SU-DHL-6 (cell line): ENCODE measurements at regions not wholly inside any gene's neighbourhood (a gene's known extent, or its start where the extent isn't known, plus 50 kb on each side); places are given as distances from the start of the nearest gene placed in this dataset.

ENCODE experiments used
- H2AFZ ChIP-seq: fragments of 200-600 bp; sonication (generic); 2 replicates; pipeline ENCODE4 v1.6.1; 2014; ENCODE audit warnings: low read depth, mild to moderate bottlenecking, moderate library complexity, mixed read lengths, antibody characterized with exemption, low read length; ENCODE audit not compliant: severe bottlenecking
- H3F3A ChIP-seq: fragments of 200-600 bp; shearing (Covaris generic); 2 replicates; pipeline ENCODE4 v1.6.0; 2016; ENCODE audit warnings: antibody characterized with exemption, mild to moderate bottlenecking; ENCODE audit not compliant: insufficient read depth
- H3K27ac ChIP-seq: fragments of 200-600 bp; sonication (generic); 2 replicates; pipeline ENCODE4 v1.5.1; 2016; ENCODE audit warnings: low read depth, mild to moderate bottlenecking, low read length, moderate library complexity, mixed read lengths
- H3K27me3 ChIP-seq: fragments of 200-600 bp; sonication (generic), shearing (Covaris generic); 2 replicates; pipeline ENCODE4 v1.6.0; 2014; ENCODE audit warnings: mild to moderate bottlenecking, low read length
- H3K36me3 ChIP-seq: fragments of 200-600 bp; sonication (generic); 2 replicates; pipeline ENCODE4 v1.6.1; 2014; ENCODE audit warnings: mild to moderate bottlenecking, low read length, mixed read lengths
- H3K4me2 ChIP-seq: fragments of 300-600, 200-600 bp; shearing (Covaris generic), sonication (generic); 2 replicates; pipeline ENCODE4 v1.6.0; 2014; ENCODE audit warnings: low read length, low read depth, mild to moderate bottlenecking; ENCODE audit not compliant: poor library complexity, severe bottlenecking
- H3K4me3 ChIP-seq: fragments of 200-600 bp; sonication (generic); 2 replicates; pipeline ENCODE4 v1.5.1; 2014; ENCODE audit warnings: antibody characterized with exemption, low read length, mild to moderate bottlenecking, mixed read lengths; ENCODE audit not compliant: insufficient read depth, poor library complexity, severe bottlenecking
- H3K79me2 ChIP-seq: fragments of 200-600 bp; sonication (generic); 2 replicates; pipeline ENCODE4 v1.6.1; 2014; ENCODE audit warnings: mild to moderate bottlenecking, low read length, moderate library complexity; ENCODE audit not compliant: insufficient read depth
- H3K9ac ChIP-seq: fragments of 200-600 bp; sonication (generic); 2 replicates; pipeline ENCODE4 v1.7.0; 2014; ENCODE audit warnings: mild to moderate bottlenecking, low read length
- H3K9me2 ChIP-seq: fragments of 200-600 bp; sonication (generic); replicated peaks from 2 replicates; pipeline ENCODE4 v1.6.1; 2014; ENCODE audit warnings: low read length; ENCODE audit not compliant: insufficient read depth
- H3K9me3 ChIP-seq: fragments of 200-600 bp; sonication (generic); 2 replicates; pipeline ENCODE4 v1.6.1; 2014; ENCODE audit warnings: low read length, mixed read lengths; ENCODE audit not compliant: insufficient read depth
- H4K20me1 ChIP-seq: fragments of 200-600 bp; sonication (generic); 2 replicates; pipeline ENCODE4 v1.6.1; 2014; ENCODE audit warnings: low read depth, mild to moderate bottlenecking, antibody characterized with exemption, low read length, moderate library complexity, mixed read lengths
- CTCF ChIP-seq: fragments of 200-600 bp; sonication (generic); IDR thresholded peaks from one replicate; pipeline ENCODE4 v1.5.1; 2017; ENCODE audit warnings: antibody characterized with exemption, mild to moderate bottlenecking, low read length, moderate library complexity; ENCODE audit not compliant: insufficient read depth, poor library complexity, severe bottlenecking
- EZH2phosphoT487 ChIP-seq: fragments of 200-600 bp; sonication (generic), shearing (Covaris generic); conservative IDR thresholded peaks from 2 replicates; pipeline ENCODE4 v1.6.1; 2018; ENCODE audit warnings: mild to moderate bottlenecking, antibody characterized with exemption, low read length, moderate library complexity, mixed read lengths

GRCh38 chr14:38873941-38874612, 229.0 kb downstream of the SEC23A start:
- H3K9me2 ChIP-seq: no peaks in the 10 kb centered on the region
- no peaks in the 10 kb centered on the region for H3K9me3 ChIP-seq
- H4K20me1 ChIP-seq: no peaks in the 10 kb centered on the region
- TF ChIP-seq CTCF (no peak), EZH2phosphoT487 (no peak)
- H3K4me3 ChIP-seq: no peak overlapping the region
- no peak overlapping the region for H3K27ac ChIP-seq
- H3K27me3 ChIP-seq: no peaks in the 10 kb centered on the region
- no peaks in the 10 kb centered on the region for H3K79me2 ChIP-seq
- no peaks in the 10 kb centered on the region for H3F3A ChIP-seq
- no peak overlapping the region for H3K4me2 ChIP-seq
- H3K9ac ChIP-seq: no peak overlapping the region
- H2AFZ ChIP-seq: no peak overlapping the region
- H3K36me3 ChIP-seq: no peaks in the 10 kb centered on the region

GRCh38 chr14:38870296-38870836, 232.7 kb downstream of the SEC23A start:
- Histone ChIP-seq H3F3A (no peaks in the 10 kb centered on the region), H3K4me3 (no peak overlapping the region), H3K4me2 (no peak overlapping the region), H3K9me3 (no peaks in the 10 kb centered on the region), H3K36me3 (no peaks in the 10 kb centered on the region), H3K79me2 (no peaks in the 10 kb centered on the region), H3K9ac (no peak overlapping the region), H4K20me1 (no peaks in the 10 kb centered on the region), H3K27ac (no peak overlapping the region), H2AFZ (no peak overlapping the region), H3K9me2 (no peaks in the 10 kb centered on the region), H3K27me3 (no peaks in the 10 kb centered on the region)
- no peak for TF ChIP-seq CTCF
- no peak for TF ChIP-seq EZH2phosphoT487

DNA sequence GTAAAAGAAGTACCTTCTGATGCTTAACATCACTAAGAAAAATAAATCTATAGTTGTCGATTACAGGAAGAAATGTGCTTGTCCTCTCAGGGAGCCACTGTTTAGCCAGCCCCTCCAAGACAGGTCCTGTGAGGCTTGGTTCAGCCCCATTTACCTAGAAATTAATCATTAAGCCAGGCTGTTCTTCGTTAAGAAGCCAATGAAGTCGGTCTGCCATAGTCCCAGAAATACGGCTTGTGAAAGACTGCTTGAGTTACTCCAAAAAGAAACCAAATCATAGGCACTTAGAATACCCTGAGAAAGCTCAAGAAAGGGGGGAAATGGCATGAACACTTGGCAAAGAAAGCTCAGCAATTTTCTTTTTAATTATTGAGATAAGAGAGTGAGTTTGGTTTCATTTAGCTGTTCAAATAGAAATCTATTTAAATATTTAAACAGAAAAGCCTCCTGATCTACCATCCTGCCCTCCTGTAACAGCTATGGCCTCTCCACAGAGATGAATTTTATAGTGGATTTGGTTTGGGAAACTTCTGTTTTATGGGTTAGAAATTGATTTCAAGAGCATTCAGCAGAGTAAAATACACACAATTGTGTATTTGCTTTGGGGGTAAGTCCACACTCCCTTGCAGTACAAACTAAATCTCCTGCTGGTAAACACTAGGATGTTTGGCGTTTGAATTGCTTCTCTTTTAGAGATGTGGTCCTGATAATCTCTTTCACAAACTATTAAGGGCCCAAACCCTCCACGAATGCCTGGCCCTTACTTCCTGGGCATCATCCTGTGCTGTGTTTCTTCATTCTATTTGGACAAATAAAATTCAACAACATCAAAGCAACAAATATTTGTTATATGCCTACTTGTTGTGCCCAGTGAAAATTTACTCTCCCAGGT, 234.4 kb downstream of the SEC23A start:
- Histone ChIP-seq H3K27me3 (no peaks in the 10 kb centered on the region), H3K9me2 (no peaks in the 10 kb centered on the region), H2AFZ (no peak overlapping the region), H4K20me1 (no peaks in the 10 kb centered on the region), H3K9ac (no peak overlapping the region), H3K79me2 (no peaks in the 10 kb centered on the region), H3F3A (no peaks in the 10 kb centered on the region), H3K9me3 (no peaks in the 10 kb centered on the region), H3K4me3 (no peak overlapping the region), H3K4me2 (no peak overlapping the region), H3K27ac (no peak overlapping the region), H3K36me3 (no peaks in the 10 kb centered on the region)
- TF ChIP-seq EZH2phosphoT487 (no peak), CTCF (no peak)
